ENCODE measurements at regions not wholly inside any gene's neighbourhood (a gene's known extent, or its start where the extent isn't known, plus 50 kb on each side); places are given as distances from the start of the nearest gene placed in this dataset.
"Not testable (repeated sequence)": the region's sequence is repeated elsewhere in the genome, so short reads cannot be mapped to it uniquely, and the experiment has no call there.

GRCh38 chr2:193895226-193895625 lies 1700.5 kb upstream of the TMEFF2 start:
- DNase-seq, result no peak

- no peak for DNase-seq
These were observed 1699.3 kb upstream of the TMEFF2 start for GRCh38 chr2:193894081-193894480.

DNA sequence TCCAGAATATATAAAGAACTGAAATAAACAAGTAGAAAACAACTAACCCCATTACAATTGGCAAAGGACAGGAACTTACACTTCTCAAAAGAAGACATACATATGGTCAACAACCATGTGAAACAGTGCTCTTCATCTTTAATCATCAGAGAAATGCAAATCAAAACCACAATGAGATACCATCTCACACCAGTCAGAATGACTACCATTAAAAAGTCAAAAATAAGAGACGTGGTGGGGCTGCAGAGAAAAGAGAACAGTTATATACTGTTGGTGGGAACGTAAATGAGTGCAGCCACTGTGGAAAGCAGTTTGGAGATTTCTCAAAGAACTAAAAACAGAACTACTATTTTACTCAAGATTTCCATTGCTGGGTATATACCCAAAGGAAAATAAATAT lies 1696.3 kb upstream of the TMEFF2 start:
- DNase-seq, result no peak

GRCh38 chr2:193885419-193885818 lies 1690.7 kb upstream of the TMEFF2 start:
- no peak for DNase-seq

DNA sequence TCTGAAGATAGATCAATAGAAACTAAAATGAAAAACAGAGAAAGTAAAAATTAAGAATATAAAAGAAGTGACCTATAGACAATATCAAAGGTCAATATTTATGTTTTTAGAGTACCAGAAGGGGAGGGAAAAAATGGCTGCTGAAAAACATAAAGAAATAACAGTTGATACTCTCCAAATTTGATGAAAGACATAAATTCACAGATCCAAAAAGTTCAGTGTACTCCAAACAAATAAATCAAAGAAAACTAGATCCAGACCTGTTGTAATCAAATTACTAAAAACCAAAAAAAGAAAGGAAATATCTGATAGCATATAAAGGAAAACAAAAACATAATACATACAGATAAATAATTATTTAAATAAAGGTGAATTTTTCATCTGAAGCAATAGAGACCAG lies 1689.1 kb upstream of the TMEFF2 start:
- no peak for DNase-seq

GRCh38 chr2:193876980-193877379 lies 1682.2 kb upstream of the TMEFF2 start:
- no peak for DNase-seq

GRCh38 chr2:193869564-193869963 lies 1674.8 kb upstream of the TMEFF2 start:
- no peak for DNase-seq

GRCh38 chr2:193868833-193869232 lies 1674.1 kb upstream of the TMEFF2 start:
- DNase-seq, result no peak

DNA sequence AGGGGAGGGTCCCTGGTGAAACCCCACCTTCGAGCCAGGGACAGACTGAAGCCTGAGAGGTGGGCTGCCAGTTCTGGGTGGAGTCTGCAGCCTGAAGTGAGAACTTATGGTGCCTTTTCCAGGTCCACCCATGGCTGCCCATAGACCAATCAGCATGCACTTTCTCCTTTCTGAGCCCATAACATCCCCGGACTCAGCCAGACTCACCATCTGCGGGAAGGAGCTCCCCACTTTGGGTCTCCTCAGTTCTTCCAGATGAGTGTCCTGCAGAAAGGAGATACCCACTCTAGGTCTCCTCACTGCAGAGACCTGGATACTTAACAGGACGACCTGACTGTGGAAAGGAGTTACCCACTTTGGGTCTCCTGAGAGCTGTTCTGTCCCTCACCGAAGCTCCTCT lies 1673.4 kb upstream of the TMEFF2 start:
- DNase-seq, result no peak

GRCh38 chr2:193867454-193867853 lies 1672.7 kb upstream of the TMEFF2 start:
- no peak for DNase-seq

GRCh38 chr2:193861557-193861956 lies 1666.8 kb upstream of the TMEFF2 start:
- no peak for DNase-seq

DNA sequence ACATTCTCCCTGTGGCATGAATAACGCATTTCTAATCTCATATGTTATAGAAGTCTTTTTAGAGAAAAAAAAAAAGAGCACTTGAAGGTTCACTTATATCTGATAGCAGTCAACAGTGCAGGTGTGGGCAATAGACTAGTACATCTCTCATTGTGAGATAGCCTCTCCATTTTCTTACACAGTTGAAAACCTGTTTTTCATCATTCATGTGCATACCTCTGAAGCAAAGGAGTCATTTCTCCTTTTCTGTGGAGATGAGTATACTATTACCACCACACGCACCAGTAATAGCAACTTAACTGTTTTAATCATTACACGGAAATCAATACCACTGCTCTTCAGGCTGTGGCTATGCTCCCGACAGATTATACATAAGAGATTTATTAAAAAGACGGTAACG lies 1653.3 kb upstream of the TMEFF2 start:
- no peak for DNase-seq

GRCh38 chr2:193847130-193847529 lies 1652.4 kb upstream of the TMEFF2 start:
- no peak for DNase-seq

- no peak for DNase-seq
These were observed 1650.9 kb upstream of the TMEFF2 start for GRCh38 chr2:193845604-193846003.

DNA sequence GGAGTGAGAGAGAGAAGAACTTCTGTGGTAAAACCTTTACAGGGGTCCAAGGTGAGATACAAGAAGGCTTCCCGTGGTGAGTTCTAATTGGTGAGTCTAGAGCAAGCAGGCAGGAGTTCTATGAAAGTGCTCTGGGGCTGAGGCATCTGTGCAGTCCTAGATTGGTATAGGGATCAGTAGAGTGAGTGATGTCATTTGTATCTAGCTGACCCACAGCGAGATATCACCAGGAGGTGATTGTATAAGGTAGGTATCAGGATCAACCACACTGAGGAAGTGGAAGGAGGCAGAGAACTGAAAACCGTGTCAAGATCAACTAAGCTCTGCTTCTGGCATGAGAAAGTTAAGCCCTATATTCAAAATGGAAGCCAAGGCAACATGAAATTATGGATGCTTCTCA lies 1648.9 kb upstream of the TMEFF2 start:
- no peak for DNase-seq

DNA sequence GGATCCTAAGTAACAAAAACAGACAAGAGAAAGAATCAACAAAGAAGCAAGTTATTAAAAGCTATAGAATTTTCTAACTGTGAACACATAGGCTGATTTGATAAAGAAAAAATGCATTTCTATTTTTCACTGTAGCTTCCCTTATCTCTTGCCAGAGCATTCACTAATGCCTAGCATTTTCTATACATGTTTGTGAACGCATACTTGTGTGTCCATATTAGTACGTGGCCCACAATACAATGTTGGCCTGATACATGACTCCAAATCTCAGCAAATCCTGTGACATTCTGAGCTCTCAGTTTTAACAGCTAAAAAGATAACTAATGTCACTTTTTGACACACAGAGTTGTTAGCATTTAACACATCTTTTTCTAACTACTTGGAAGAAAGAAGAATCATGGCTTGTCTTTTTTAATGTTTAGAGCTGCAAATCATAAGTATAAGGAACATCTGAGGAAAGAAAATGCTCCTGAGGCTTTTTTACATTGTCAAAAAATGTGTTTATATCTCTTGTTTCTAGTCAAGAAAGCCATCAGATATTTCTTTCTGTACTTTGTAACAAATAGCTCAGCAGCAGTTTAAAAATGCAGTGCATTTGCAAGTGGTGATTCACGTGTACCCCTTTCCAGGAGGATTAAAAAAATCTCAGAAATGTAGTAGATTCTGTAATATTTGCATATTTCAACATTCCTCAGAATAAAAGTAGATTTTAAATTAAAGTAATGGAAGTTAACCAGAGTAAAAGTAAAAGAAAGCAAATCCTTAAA lies 1646.8 kb upstream of the TMEFF2 start:
- DNase-seq, result no peak

DNA sequence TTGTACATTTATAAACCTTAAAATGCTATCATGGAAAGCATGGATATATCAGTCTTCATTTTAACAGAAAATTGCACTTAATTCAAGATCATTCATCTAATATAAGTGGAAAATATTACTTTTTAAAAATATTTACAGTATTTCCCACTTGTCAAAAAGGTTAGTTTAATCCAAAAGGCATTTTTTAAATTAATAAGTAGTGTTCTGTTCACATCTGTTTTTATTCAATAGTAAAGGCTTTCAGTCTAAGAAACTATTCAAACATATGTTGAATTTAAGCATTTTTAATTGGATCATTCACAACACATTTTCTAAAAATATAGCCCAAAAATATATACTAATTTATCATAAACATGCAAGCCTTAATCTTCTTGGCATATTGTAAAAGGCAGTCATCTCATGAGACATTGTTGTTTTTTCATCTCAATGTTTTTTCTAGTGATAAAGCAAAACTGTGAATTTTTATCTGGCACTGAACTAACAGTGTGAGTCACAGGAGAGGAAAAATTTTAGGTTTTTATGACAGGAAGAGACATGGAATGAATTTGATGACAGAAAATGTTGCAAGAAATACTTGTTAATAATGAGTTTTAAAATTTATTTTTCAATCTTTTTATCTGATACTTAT lies 1642.5 kb upstream of the TMEFF2 start:
- no peak for DNase-seq

DNA sequence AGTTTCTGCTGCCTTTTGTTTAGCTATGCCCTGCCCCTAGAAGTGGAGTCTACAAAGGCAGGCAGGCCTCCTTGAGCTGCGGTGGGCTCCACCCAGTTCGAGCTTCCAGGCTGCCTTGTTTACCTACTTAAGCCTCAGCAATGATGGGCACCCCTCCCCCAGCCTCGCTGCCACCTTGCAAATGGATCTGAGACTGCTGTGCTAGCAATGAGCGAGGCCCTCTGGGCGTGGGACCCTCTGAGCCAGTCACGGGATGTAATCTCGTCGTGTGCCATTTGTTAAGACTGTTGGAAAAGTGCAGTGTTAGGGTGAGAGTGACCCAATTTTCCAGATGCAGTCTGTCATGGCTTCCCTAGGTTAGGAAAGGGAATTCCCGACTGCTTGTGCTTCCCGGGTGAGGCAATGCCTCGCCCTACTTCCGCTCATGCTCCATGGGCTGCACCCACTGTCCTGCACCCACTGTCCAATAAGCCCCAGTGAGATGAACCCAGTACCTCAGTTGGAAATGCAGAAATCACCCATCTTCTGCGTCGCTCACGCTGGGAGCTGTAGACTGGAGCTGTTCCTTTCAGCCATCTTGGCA lies 1641.8 kb upstream of the TMEFF2 start:
- not testable (repeated sequence) for DNase-seq

- DNase-seq, result not testable (repeated sequence)
These were observed 1639.2 kb upstream of the TMEFF2 start for GRCh38 chr2:193833895-193834294.

- DNase-seq, result no peak
These were observed 1629.7 kb upstream of the TMEFF2 start for GRCh38 chr2:193824474-193824873.

DNA sequence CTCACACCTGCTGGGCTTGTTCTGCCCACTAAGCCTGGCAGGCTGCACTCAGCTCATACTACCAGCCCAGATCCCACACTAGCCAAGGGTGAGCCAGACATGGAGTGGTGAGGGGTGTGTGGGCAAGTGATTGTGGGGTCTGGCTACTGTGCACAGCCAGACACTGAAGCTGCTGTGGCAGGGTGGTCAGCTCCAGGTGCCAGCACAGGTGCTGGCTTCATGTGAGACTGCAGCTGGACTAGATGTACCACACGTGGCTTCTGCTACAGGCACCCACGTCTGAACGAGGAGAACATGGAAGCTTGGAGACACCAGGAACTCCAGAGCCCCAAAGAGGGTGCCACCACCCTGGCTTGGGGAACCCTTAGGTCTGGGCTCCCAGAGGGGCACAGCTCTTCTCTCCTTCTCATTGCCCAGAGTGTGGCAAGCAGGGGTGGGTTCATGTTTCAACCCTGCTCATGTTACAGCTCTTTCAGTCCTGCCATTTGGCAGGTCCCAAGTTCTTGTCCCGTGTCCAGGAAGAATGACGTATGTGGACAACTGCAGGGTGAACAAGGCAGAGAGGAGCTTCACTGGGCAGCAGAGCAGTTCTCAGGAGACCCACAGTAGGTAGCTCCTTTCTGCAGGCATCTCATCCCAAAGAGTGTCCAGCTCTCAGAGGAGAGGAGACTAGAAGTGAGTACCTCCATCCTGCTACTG lies 1624.2 kb upstream of the TMEFF2 start:
- no peak for DNase-seq

- no peak for DNase-seq
These were observed 1621.3 kb upstream of the TMEFF2 start for GRCh38 chr2:193816008-193816407.

GRCh38 chr2:193810533-193810932 lies 1615.8 kb upstream of the TMEFF2 start:
- no peak for DNase-seq

- no peak for DNase-seq
These were observed 1614.1 kb upstream of the TMEFF2 start for GRCh38 chr2:193808877-193809276.
